GM12891 (cell line): ENCODE measurements at regions not wholly inside any gene's neighbourhood (a gene's known extent, or its start where the extent isn't known, plus 50 kb on each side); places are given as distances from the start of the nearest gene placed in this dataset.
"Not testable (repeated sequence)": the region's sequence is repeated elsewhere in the genome, so short reads cannot be mapped to it uniquely, and the experiment has no call there.

Experiments
- PAX5 ChIP-seq: IDR thresholded peaks from 2 replicates; pipeline ENCODE4 v1.6.1; 2011; ENCODE audit warnings: low read length, moderate library complexity, mild to moderate bottlenecking; ENCODE audit not compliant: insufficient read depth, severe bottlenecking
- POLR2A ChIP-seq: IDR thresholded peaks from 2 replicates; pipeline ENCODE4 v1.6.1; 2011; ENCODE audit warnings: low read depth, low read length, control low read depth
- POLR2AphosphoS5 ChIP-seq: IDR thresholded peaks from 2 replicates; pipeline ENCODE4 v1.6.1; 2011; ENCODE audit warnings: low read depth, low read length, control low read depth
- SPI1 ChIP-seq: IDR thresholded peaks from 2 replicates; pipeline ENCODE4 v1.6.1; 2011; ENCODE audit warnings: low read depth, low read length, control low read depth
- TAF1 ChIP-seq: IDR thresholded peaks from 2 replicates; pipeline ENCODE4 v1.6.1; 2011; ENCODE audit warnings: low read depth, low read length, control low read depth

DNA sequence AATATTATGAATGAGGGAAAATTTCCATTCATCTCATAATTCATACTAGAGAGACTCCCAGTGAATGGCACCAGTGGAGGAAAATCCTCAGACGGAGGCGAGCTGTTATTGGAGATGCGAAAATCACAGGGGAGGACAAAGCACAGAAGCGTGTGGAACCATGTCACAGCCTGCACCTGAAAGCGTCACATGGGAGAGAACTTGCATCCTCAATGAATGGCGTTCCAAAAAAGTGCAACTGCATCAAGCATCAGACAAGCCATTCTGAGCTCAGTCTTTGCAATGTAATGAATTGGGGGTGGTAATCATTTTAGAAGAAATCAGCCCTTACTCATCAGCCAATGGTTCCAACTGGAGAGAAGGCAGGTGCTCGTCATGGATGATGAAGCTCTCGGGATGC lies 235.0 kb upstream of the NUPR2 start:
- not testable (repeated sequence) for TF ChIP-seq PAX5, TAF1, POLR2AphosphoS5, POLR2A, SPI1
